Endothelial cell of umbilical vein (primary cell): ENCODE measurements at regions not wholly inside any gene's neighbourhood (a gene's known extent, or its start where the extent isn't known, plus 50 kb on each side); places are given as distances from the start of the nearest gene placed in this dataset.

Experiments
- BruUV-seq: library from RNA; stranded (reverse); fragments of 400-500 nt; replicated peaks from 2 replicates; lab custom pipeline; 2021; lab: Mats Ljungman, UMichigan
- CTCF ChIA-PET: fragments of 300-600, 350-600 bp; sonication (Branson Sonifier 250); formaldehyde crosslinking; loops from one replicate; lab custom pipeline; 2021; ENCODE audit warnings: antibody characterized with exemption, inconsistent platforms; lab: Charles Lee
- POLR2A ChIA-PET: fragments of 300-600, 350-600 bp; sonication (Branson Sonifier 250); formaldehyde crosslinking; loops from one replicate; lab custom pipeline; 2021; ENCODE audit warnings: antibody characterized with exemption, inconsistent platforms; lab: Charles Lee
- DNase-seq: peaks from one replicate; pipeline ENCODE4 v3.0.0-alpha.2; 2011; ENCODE audit warnings: low read depth, low spot score
- FAIRE-seq: peaks from 2 replicates; lab custom pipeline; 2011; peaks lifted over from hg19 to GRCh38; lab: Jason Lieb, UNC
- H2AFZ ChIP-seq: 2 replicates; pipeline ENCODE4 v1.6.0; 2012; ENCODE audit warnings: low read depth, low read length, control low read depth, inconsistent platforms
- H3K27ac ChIP-seq: 2 replicates; pipeline ENCODE4 v1.5.1; 2011; ENCODE audit warnings: low read depth, mild to moderate bottlenecking, control low read depth, low read length, moderate library complexity; ENCODE audit not compliant: insufficient read depth
- H3K27me3 ChIP-seq, 2 experiments: 2 replicates each; pipeline versions ENCODE4 v1.6.0 to v1.6.1; 2011; ENCODE audit warnings: low read length in 2 of 2, mixed read lengths in 1 of 2; ENCODE audit not compliant: control insufficient read depth in 2 of 2, insufficient read depth in 2 of 2
- H3K36me3 ChIP-seq, 2 experiments: 2 replicates in 1 of 2; 3 replicates in 1 of 2; pipeline ENCODE4 v1.5.1; 2011; ENCODE audit warnings: low read length in 2 of 2, mild to moderate bottlenecking in 1 of 2, moderate library complexity in 1 of 2; ENCODE audit not compliant: control insufficient read depth in 2 of 2, insufficient read depth in 2 of 2; ENCODE audit errors: extremely low read depth in 1 of 2
- H3K4me1 ChIP-seq: 3 replicates; pipeline ENCODE4 v1.5.1; 2011; ENCODE audit warnings: mild to moderate bottlenecking, low read length; ENCODE audit not compliant: control insufficient read depth, insufficient read depth; ENCODE audit errors: extremely low read depth
- H3K4me2 ChIP-seq: 2 replicates; pipeline ENCODE4 v1.6.1; 2011; ENCODE audit warnings: low read length, control low read depth, mixed read lengths; ENCODE audit not compliant: insufficient read depth
- H3K4me3 ChIP-seq, 3 experiments: fragments of 200-600 bp in 1 of 3; sonication (generic), shearing (Covaris generic) in 1 of 3; replicated peaks in 1 of 3; 2 replicates each; pipeline ENCODE4 v1.5.1; 2011 to 2016; ENCODE audit warnings: control low read depth in 3 of 3, low read length in 3 of 3, mild to moderate bottlenecking in 2 of 3, inconsistent platforms in 1 of 3, low read depth in 1 of 3, moderate library complexity in 1 of 3; ENCODE audit not compliant: insufficient read depth in 1 of 3
- H3K79me2 ChIP-seq: 2 replicates; pipeline ENCODE4 v1.6.0; 2012; ENCODE audit warnings: low read length, inconsistent platforms; ENCODE audit not compliant: control insufficient read depth, insufficient read depth
- H3K9ac ChIP-seq: replicated peaks from 2 replicates; pipeline ENCODE3; 2011; ENCODE audit warnings: low read length, control low read depth; ENCODE audit not compliant: insufficient read depth; ENCODE audit errors: extremely low read depth
- H3K9me1 ChIP-seq: replicated peaks from 3 replicates; pipeline ENCODE4 v1.6.0; 2011; ENCODE audit warnings: mild to moderate bottlenecking, low read length; ENCODE audit not compliant: control insufficient read depth, insufficient read depth; ENCODE audit errors: extremely low read depth
- H3K9me3 ChIP-seq: replicated peaks from 2 replicates; pipeline ENCODE4 v1.5.1; 2012; ENCODE audit warnings: low read length, inconsistent platforms; ENCODE audit not compliant: control insufficient read depth, insufficient read depth
- H4K20me1 ChIP-seq: replicated peaks from 2 replicates; pipeline ENCODE3; 2011; ENCODE audit warnings: mild to moderate bottlenecking, low read length; ENCODE audit not compliant: control insufficient read depth, insufficient read depth; ENCODE audit errors: extremely low read depth
- MYC ChIP-seq: IDR thresholded peaks from one replicate; pipeline ENCODE4 v1.6.1; 2011; ENCODE audit warnings: mild to moderate bottlenecking, low read depth, low read length
- dilution Hi-C: fragments of 300-500 bp; cut with MboI; formaldehyde crosslinking; loops from one replicate; pipeline ENCODE4 v1.15.0; 2019; ENCODE audit warnings: low sequenced_read_pairs; ENCODE audit not compliant: extremely low pct_ligation_motif_present
- intact Hi-C: fragments of 100-400 bp; cut with micrococcal nuclease; formaldehyde crosslinking; loops from one replicate; pipeline ENCODE4 v1.10.0; 2022
- TF ChIP-seq, protein P1 (sequence below), 2 donors: IDR thresholded peaks; 1 replicate in 1 of 2; 2 replicates in 1 of 2; pipeline ENCODE4 v1.5.1; 2011; ENCODE audit warnings: low read length in 2 of 2, mild to moderate bottlenecking in 2 of 2, moderate library complexity in 2 of 2, control low read depth in 1 of 2, inconsistent platforms in 1 of 2, low read depth in 1 of 2; ENCODE audit not compliant: insufficient read depth in 1 of 2; ENCODE audit errors: extremely low read depth in 1 of 2

DNA sequence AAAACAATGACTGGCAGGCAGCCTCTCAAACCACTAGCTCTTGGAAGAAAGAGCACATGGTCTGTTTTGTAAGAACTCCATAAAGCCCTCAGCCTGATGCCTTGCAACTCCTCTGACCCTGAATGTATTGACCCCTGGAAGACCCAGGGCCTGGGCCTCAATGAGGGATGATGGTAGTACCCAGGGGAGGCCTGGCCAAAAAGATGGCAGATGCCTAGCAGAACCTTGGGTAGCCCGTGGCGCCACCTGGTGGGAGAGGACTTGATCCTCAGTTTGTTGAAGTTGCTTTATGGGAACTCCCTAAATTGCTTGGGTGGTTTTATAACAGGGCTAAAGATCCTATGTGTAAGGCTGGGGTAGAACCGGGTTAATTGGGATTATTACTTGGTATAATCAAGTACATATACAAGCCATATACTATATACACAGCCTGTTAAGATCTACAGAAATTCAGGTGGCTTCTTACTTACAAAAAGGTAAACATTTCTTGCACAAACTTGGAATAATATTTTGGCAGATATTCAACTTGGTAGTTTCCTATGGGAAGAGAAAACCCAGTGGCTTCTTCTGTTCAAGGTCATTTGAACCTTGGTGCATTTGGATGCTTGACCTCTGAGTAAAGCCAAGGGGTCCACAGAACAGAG lies 95.8 kb upstream of the CACUL1 start:
- ChIA-PET POLR2A (no interaction called here), CTCF (interaction anchor here (0.6 to 3.8 kb wide), 11 partner anchors 8 to 292 kb away, joined by 3 to 84 read pairs (median 4); partner anchors contain the start of gene CACUL1)
- Histone ChIP-seq H4K20me1 (no peaks in the 10 kb centered on the region), H3K36me3 (no peaks in the 10 kb centered on the region), H3K79me2 (no peaks in the 10 kb centered on the region), H3K4me2 (no peak overlapping the region), H3K9me1 (no peaks in the 10 kb centered on the region), H2AFZ (no peak overlapping the region), H3K9me3 (no peaks in the 10 kb centered on the region), H3K4me1 (no peaks in the 10 kb centered on the region), H3K4me3 (no peak overlapping the region), H3K27me3 (no peaks in the 10 kb centered on the region), H3K9ac (no peak overlapping the region), H3K27ac (no peak overlapping the region)
- peak; percentile 48 for DNase-seq
- intact Hi-C loops (loop anchor here (1.0 kb wide), 2 partner anchors 129 to 282 kb away; no protein-coding TSS in a partner anchor), dilution Hi-C loops (no loop called here)
- peak; percentile 74 for FAIRE-seq
- TF ChIP-seq, protein P1, sequence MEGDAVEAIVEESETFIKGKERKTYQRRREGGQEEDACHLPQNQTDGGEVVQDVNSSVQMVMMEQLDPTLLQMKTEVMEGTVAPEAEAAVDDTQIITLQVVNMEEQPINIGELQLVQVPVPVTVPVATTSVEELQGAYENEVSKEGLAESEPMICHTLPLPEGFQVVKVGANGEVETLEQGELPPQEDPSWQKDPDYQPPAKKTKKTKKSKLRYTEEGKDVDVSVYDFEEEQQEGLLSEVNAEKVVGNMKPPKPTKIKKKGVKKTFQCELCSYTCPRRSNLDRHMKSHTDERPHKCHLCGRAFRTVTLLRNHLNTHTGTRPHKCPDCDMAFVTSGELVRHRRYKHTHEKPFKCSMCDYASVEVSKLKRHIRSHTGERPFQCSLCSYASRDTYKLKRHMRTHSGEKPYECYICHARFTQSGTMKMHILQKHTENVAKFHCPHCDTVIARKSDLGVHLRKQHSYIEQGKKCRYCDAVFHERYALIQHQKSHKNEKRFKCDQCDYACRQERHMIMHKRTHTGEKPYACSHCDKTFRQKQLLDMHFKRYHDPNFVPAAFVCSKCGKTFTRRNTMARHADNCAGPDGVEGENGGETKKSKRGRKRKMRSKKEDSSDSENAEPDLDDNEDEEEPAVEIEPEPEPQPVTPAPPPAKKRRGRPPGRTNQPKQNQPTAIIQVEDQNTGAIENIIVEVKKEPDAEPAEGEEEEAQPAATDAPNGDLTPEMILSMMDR (IDR thresholded peaks at IDR 0.05; ENCODE audit: extremely low read depth in 1 of 2, insufficient read depth in 1 of 2, low read depth in 1 of 2, low read length in 2 of 2), result peak; percentile 64 to 65
- TF ChIP-seq MYC, result no peak
- no TSS peak for BruUV-seq
